ENCODE measurements at regions not wholly inside any gene's neighbourhood (a gene's known extent, or its start where the extent isn't known, plus 50 kb on each side); places are given as distances from the start of the nearest gene placed in this dataset.

DNA sequence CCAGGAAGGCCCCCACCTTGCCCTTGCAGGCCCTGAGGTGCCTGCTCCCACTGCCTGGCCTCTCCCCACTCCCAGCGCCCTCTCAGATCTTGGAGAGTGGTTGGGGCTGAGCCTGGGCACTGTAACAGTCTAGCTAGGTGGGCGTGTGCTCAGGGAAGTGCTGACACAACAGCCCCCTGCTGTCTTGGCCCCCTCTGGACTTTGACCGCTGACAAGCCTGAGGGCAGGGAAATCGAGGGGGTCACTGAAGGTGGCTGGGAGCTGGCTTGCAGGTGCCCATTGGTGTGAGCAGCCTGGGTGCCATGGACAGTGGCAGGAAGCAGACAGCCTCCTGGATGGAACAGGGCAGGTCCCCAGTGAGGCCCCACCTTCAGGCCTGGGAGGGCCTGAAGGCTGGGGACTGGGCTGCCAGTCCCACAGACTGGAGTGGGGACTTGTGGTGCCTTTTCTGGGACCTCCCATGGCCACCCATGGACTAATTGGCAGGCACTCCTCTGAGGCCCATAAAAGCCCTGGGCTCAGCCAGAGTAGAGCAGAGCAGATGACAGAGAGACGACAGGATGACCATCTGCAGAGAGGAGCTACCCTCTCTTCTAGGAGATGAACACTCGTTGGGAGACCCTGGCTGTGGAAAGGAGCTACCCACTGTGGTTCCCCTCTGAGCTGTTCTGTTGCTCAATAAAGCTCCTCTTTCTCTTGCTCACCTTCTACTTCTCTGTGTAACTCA, 158.6 kb upstream of the SLC38A2 start:
- TF ChIP-seq, protein P1, sequence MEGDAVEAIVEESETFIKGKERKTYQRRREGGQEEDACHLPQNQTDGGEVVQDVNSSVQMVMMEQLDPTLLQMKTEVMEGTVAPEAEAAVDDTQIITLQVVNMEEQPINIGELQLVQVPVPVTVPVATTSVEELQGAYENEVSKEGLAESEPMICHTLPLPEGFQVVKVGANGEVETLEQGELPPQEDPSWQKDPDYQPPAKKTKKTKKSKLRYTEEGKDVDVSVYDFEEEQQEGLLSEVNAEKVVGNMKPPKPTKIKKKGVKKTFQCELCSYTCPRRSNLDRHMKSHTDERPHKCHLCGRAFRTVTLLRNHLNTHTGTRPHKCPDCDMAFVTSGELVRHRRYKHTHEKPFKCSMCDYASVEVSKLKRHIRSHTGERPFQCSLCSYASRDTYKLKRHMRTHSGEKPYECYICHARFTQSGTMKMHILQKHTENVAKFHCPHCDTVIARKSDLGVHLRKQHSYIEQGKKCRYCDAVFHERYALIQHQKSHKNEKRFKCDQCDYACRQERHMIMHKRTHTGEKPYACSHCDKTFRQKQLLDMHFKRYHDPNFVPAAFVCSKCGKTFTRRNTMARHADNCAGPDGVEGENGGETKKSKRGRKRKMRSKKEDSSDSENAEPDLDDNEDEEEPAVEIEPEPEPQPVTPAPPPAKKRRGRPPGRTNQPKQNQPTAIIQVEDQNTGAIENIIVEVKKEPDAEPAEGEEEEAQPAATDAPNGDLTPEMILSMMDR (IDR thresholded peaks at IDR 0.05; ENCODE audit: poor library complexity, severe bottlenecking) = no peak
- TF ChIP-seq EZH2 (IDR thresholded peaks at IDR 0.05; ENCODE audit: borderline replicate concordance, insufficient read depth, low read length, poor library complexity, severe bottlenecking) = no peak
- TF ChIP-seq, protein P2, sequence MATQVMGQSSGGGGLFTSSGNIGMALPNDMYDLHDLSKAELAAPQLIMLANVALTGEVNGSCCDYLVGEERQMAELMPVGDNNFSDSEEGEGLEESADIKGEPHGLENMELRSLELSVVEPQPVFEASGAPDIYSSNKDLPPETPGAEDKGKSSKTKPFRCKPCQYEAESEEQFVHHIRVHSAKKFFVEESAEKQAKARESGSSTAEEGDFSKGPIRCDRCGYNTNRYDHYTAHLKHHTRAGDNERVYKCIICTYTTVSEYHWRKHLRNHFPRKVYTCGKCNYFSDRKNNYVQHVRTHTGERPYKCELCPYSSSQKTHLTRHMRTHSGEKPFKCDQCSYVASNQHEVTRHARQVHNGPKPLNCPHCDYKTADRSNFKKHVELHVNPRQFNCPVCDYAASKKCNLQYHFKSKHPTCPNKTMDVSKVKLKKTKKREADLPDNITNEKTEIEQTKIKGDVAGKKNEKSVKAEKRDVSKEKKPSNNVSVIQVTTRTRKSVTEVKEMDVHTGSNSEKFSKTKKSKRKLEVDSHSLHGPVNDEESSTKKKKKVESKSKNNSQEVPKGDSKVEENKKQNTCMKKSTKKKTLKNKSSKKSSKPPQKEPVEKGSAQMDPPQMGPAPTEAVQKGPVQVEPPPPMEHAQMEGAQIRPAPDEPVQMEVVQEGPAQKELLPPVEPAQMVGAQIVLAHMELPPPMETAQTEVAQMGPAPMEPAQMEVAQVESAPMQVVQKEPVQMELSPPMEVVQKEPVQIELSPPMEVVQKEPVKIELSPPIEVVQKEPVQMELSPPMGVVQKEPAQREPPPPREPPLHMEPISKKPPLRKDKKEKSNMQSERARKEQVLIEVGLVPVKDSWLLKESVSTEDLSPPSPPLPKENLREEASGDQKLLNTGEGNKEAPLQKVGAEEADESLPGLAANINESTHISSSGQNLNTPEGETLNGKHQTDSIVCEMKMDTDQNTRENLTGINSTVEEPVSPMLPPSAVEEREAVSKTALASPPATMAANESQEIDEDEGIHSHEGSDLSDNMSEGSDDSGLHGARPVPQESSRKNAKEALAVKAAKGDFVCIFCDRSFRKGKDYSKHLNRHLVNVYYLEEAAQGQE (IDR thresholded peaks at IDR 0.05; ENCODE audit: borderline replicate concordance) = no peak
- TF ChIP-seq POLR2AphosphoS5 (IDR thresholded peaks at IDR 0.05) = no peak
- TF ChIP-seq MXI1 (conservative IDR thresholded peaks at IDR 0.05; ENCODE audit: poor library complexity, severe bottlenecking) = no peak
- no peak for TF ChIP-seq TAF1 (IDR thresholded peaks at IDR 0.05; ENCODE audit: low read depth)
